CD14-positive monocyte (primary cell): ENCODE measurements at regions not wholly inside any gene's neighbourhood (a gene's known extent, or its start where the extent isn't known, plus 50 kb on each side); places are given as distances from the start of the nearest gene placed in this dataset.

Source experiments
- DNase-seq, 3 donors: peaks; one replicate each; pipeline ENCODE4 v3.0.0-alpha.2; 2011 to 2022
- H2AFZ ChIP-seq: 2 replicates; pipeline ENCODE4 v1.6.0; 2012; ENCODE audit warnings: mild to moderate bottlenecking, low read depth, low read length, inconsistent platforms; ENCODE audit not compliant: insufficient read depth, poor library complexity, severe bottlenecking
- H3K27ac ChIP-seq, 2 donors: 1 replicate in 1 of 2; 2 replicates in 1 of 2; pipeline ENCODE4 v1.5.1; 2012 to 2013; ENCODE audit warnings: low read length in 2 of 2, control low read depth in 1 of 2, inconsistent platforms in 1 of 2, low read depth in 1 of 2, mild to moderate bottlenecking in 1 of 2
- H3K27me3 ChIP-seq, 2 donors: one replicate each; pipeline versions ENCODE4 v1.6.0 to v1.6.1; 2011 to 2013; ENCODE audit warnings: low read length in 2 of 2; ENCODE audit not compliant: control insufficient read depth in 2 of 2, insufficient read depth in 2 of 2
- H3K36me3 ChIP-seq, 2 donors: replicated peaks in 1 of 2; 1 replicate in 1 of 2; 2 replicates in 1 of 2; pipeline versions ENCODE4 v1.5.1 to v1.6.1; 2012 to 2013; ENCODE audit warnings: low read length in 2 of 2, control low read depth in 1 of 2, inconsistent platforms in 1 of 2, mild to moderate bottlenecking in 1 of 2; ENCODE audit not compliant: insufficient read depth in 2 of 2, control insufficient read depth in 1 of 2
- H3K4me1 ChIP-seq, 2 donors: 1 replicate in 1 of 2; 2 replicates in 1 of 2; pipeline versions ENCODE4 v1.5.1 to v1.6.1; 2012 to 2013; ENCODE audit warnings: low read length in 2 of 2, control low read depth in 1 of 2, inconsistent platforms in 1 of 2, mild to moderate bottlenecking in 1 of 2, moderate library complexity in 1 of 2; ENCODE audit not compliant: insufficient read depth in 2 of 2, control insufficient read depth in 1 of 2
- H3K4me2 ChIP-seq: replicated peaks from 2 replicates; pipeline ENCODE3; 2012; ENCODE audit warnings: low read length, moderate library complexity, mild to moderate bottlenecking; ENCODE audit not compliant: poor library complexity, severe bottlenecking; ENCODE audit errors: extremely low read depth
- H3K4me3 ChIP-seq, 3 experiments: fragments of 200-600 bp in 1 of 3; sonication (generic) in 1 of 3; replicated peaks in 1 of 3; 1 replicate in 2 of 3; 2 replicates in 1 of 3; pipeline ENCODE4 v1.5.1; 2011 to 2013; ENCODE audit warnings: low read length in 3 of 3, mild to moderate bottlenecking in 3 of 3, control low read depth in 2 of 3, low read depth in 2 of 3, inconsistent platforms in 1 of 3, moderate library complexity in 1 of 3
- H3K79me2 ChIP-seq: 2 replicates; pipeline ENCODE4 v1.6.0; 2012; ENCODE audit warnings: mild to moderate bottlenecking, control low read depth, inconsistent platforms, low read length, moderate library complexity; ENCODE audit not compliant: insufficient read depth
- H3K9ac ChIP-seq: 2 replicates; pipeline ENCODE4 v1.6.0; 2017; ENCODE audit warnings: low read length, mild to moderate bottlenecking; ENCODE audit not compliant: insufficient read depth, poor library complexity, severe bottlenecking
- H3K9me3 ChIP-seq, 2 donors: replicated peaks in 1 of 2; 1 replicate in 1 of 2; 2 replicates in 1 of 2; pipeline versions ENCODE4 v1.5.1 to v1.6.1; 2012 to 2013; ENCODE audit warnings: low read length in 2 of 2, control low read depth in 1 of 2; ENCODE audit not compliant: control insufficient read depth in 1 of 2, insufficient read depth in 1 of 2
- H4K20me1 ChIP-seq: 2 replicates; pipeline ENCODE4 v1.6.0; 2012; ENCODE audit warnings: mild to moderate bottlenecking, low read length, control low read depth, moderate library complexity; ENCODE audit not compliant: insufficient read depth
- H3K27ac Mint-ChIP-seq, 7 donors: one replicate each; pipeline ENCODE4 v1.8.0; 2020; ENCODE audit warnings: mild to moderate bottlenecking in 7 of 7, mixed read lengths in 7 of 7, moderate library complexity in 6 of 7, inconsistent platforms in 2 of 7
- H3K27me3 Mint-ChIP-seq, 3 donors: one replicate each; pipeline ENCODE4 v1.8.0; 2021 to 2022; ENCODE audit warnings: low read depth in 3 of 3, mild to moderate bottlenecking in 3 of 3, mixed read lengths in 3 of 3, moderate library complexity in 3 of 3, inconsistent platforms in 1 of 3
- H3K36me3 Mint-ChIP-seq, 2 donors: one replicate each; pipeline ENCODE4 v1.8.0; 2020; ENCODE audit warnings: mixed read lengths in 2 of 2, inconsistent platforms in 1 of 2, mild to moderate bottlenecking in 1 of 2
- H3K4me1 Mint-ChIP-seq: one replicate; pipeline ENCODE4 v1.8.0; 2020; ENCODE audit warnings: mild to moderate bottlenecking, mixed read lengths
- H3K4me3 Mint-ChIP-seq, 2 donors: one replicate each; pipeline ENCODE4 v1.8.0; 2020; ENCODE audit warnings: mild to moderate bottlenecking in 2 of 2, mixed read lengths in 2 of 2, moderate library complexity in 1 of 2
- H3K9me3 Mint-ChIP-seq, 7 donors: one replicate each; pipeline ENCODE4 v1.8.0; 2020 to 2022; ENCODE audit warnings: mixed read lengths in 7 of 7, mild to moderate bottlenecking in 6 of 7, moderate library complexity in 6 of 7, inconsistent platforms in 2 of 7
- WGBS: methylation state at CpG from one replicate; pipeline ENCODE4 v1.1.5; 2013; ENCODE audit warnings: missing lambda C conversion rate; ENCODE audit not compliant: insufficient coverage; 5-methylcytosine and 5-hydroxymethylcytosine counted together
- intact Hi-C, 2 donors: fragments of 100-400 bp; cut with micrococcal nuclease; formaldehyde crosslinking; loops; one replicate each; pipeline versions ENCODE4 v1.15.0 to v1.15.1; 2023
- TF ChIP-seq, protein P1 (sequence below): fragments of 200-600 bp; IDR thresholded peaks from one replicate; pipeline ENCODE4 v1.8.0; 2022; ENCODE audit warnings: antibody characterized with exemption, mild to moderate bottlenecking

DNA sequence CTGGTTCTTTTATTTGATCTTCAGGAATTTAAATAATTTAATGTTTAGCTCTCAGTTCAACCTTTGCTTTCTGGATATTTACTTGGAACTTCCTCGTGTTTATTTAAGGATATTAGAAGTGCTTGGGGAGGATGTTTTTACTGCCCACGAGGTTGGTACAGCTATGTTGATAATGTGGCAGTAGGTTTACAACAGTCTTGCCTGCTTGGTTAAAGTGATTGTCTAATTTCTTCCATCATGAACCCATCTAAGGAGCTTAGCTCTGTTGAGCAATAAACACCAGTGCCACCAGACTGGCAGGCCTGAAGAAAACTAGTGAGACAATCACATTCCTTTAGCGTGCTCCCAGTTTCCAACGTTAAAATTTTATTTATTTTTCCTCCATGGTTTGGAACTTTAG is 94.5 kb downstream of the ICOS start:
- WGBS = 86% methylated on average over 1 of the region's 4 CpGs
- no peak overlapping the region for H2AFZ ChIP-seq
- H3K4me2 ChIP-seq = no peak overlapping the region
- no peaks in the 10 kb centered on the region for H3K27me3 ChIP-seq
- Mint-ChIP-seq H3K27me3 (peaks cover 0 to 6% (median 0%) of the 10 kb centered on the region in 3 donors), H3K9me3 (peaks cover 0 to 5% (median 1%) of the 10 kb centered on the region in 7 donors), H3K36me3 (no peaks in the 10 kb centered on the region), H3K4me1 (peaks cover 3% of the 10 kb centered on the region), H3K27ac (no peak overlapping the region), H3K4me3 (no peak overlapping the region)
- no peaks in the 10 kb centered on the region for H3K4me1 ChIP-seq
- no peak overlapping the region for H3K4me3 ChIP-seq
- no peaks in the 10 kb centered on the region for H3K36me3 ChIP-seq
- no peak for DNase-seq
- H3K27ac ChIP-seq = no peak overlapping the region
- H3K9me3 ChIP-seq = no peaks in the 10 kb centered on the region
- no peak overlapping the region for H3K9ac ChIP-seq
- no peaks in the 10 kb centered on the region for H4K20me1 ChIP-seq
- TF ChIP-seq, protein P1, sequence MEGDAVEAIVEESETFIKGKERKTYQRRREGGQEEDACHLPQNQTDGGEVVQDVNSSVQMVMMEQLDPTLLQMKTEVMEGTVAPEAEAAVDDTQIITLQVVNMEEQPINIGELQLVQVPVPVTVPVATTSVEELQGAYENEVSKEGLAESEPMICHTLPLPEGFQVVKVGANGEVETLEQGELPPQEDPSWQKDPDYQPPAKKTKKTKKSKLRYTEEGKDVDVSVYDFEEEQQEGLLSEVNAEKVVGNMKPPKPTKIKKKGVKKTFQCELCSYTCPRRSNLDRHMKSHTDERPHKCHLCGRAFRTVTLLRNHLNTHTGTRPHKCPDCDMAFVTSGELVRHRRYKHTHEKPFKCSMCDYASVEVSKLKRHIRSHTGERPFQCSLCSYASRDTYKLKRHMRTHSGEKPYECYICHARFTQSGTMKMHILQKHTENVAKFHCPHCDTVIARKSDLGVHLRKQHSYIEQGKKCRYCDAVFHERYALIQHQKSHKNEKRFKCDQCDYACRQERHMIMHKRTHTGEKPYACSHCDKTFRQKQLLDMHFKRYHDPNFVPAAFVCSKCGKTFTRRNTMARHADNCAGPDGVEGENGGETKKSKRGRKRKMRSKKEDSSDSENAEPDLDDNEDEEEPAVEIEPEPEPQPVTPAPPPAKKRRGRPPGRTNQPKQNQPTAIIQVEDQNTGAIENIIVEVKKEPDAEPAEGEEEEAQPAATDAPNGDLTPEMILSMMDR = no peak
- H3K79me2 ChIP-seq = no peaks in the 10 kb centered on the region
- intact Hi-C loops = no loop called here

DNA sequence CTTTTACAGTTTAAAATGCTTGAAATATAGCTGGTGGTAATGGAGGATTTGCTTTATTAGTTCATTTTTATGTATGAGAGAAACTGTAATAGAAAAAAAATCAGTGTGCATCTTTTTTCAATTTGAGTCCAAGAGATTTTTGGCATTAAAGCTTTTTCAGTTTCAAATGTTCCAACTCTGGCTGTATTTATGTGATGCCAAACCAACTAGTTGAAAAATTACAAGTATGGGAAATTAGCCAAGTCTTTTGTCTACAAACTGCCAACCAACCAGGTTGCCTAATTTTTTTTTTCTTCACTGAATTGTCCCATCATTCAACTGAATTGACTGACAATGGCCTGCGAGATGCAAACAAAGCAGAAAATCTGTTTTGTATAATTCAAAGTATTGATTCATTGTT is 95.7 kb downstream of the ICOS start:
- no peak overlapping the region for H3K27ac Mint-ChIP-seq
- Histone ChIP-seq H3K9me3 (no peaks in the 10 kb centered on the region), H3K4me2 (no peak overlapping the region), H3K36me3 (no peaks in the 10 kb centered on the region), H3K4me1 (no peaks in the 10 kb centered on the region), H3K27ac (no peak overlapping the region), H3K79me2 (no peaks in the 10 kb centered on the region), H4K20me1 (no peaks in the 10 kb centered on the region), H2AFZ (no peak overlapping the region), H3K4me3 (no peak overlapping the region), H3K9ac (no peak overlapping the region), H3K27me3 (no peaks in the 10 kb centered on the region)
- TF ChIP-seq, protein P1 = no peak
- no peaks in the 10 kb centered on the region for H3K36me3 Mint-ChIP-seq
- intact Hi-C loops = no loop called here
- DNase-seq = no peak
- WGBS = no CpG with 5 or more reads among the region's 1 CpG
- peaks cover 0 to 5% (median 2%) of the 10 kb centered on the region in 7 donors for H3K9me3 Mint-ChIP-seq
- peaks cover 3% of the 10 kb centered on the region for H3K4me1 Mint-ChIP-seq
- H3K27me3 Mint-ChIP-seq = peaks cover 0 to 3% (median 0%) of the 10 kb centered on the region in 3 donors
- H3K4me3 Mint-ChIP-seq = no peak overlapping the region
